GM23338 (cell line): ENCODE measurements at regions not wholly inside any gene's neighbourhood (a gene's known extent, or its start where the extent isn't known, plus 50 kb on each side); places are given as distances from the start of the nearest gene placed in this dataset.

ENCODE experiments used
- ATAC-seq: fragments of 200-7000 bp; cut with Tn5 transposase; 3 replicates; pipeline ENCODE4 v1.9.1; 2020
- DNase-seq: peaks from one replicate; pipeline ENCODE4 v3.0.0-alpha.2; 2015; ENCODE audit warnings: low spot score
- H2AFZ ChIP-seq: fragments of 200-600 bp; sonication (generic); 2 replicates; pipeline ENCODE4 v1.8.0; 2016; ENCODE audit warnings: antibody characterized with exemption, mild to moderate bottlenecking, moderate library complexity
- H3F3A ChIP-seq: fragments of 200-600 bp; sonication (generic); replicated peaks from 2 replicates; pipeline ENCODE4 v1.8.0; 2017; ENCODE audit warnings: antibody characterized with exemption, mixed run types, low read depth
- H3K27ac ChIP-seq: fragments of 200-600 bp; sonication (generic); 2 replicates; pipeline ENCODE4 v1.6.1; 2016; ENCODE audit warnings: low read depth
- H3K27me3 ChIP-seq: fragments of 200-600 bp; sonication (generic); 2 replicates; pipeline ENCODE4 v1.8.0; 2016; ENCODE audit warnings: mild to moderate bottlenecking, mixed run types, moderate library complexity; ENCODE audit not compliant: insufficient read depth
- H3K36me3 ChIP-seq: fragments of 200-600 bp; sonication (generic); 2 replicates; pipeline ENCODE4 v1.8.0; 2016; ENCODE audit warnings: mild to moderate bottlenecking; ENCODE audit not compliant: insufficient read depth
- H3K4me1 ChIP-seq: fragments of 200-600 bp; sonication (generic); 2 replicates; pipeline ENCODE4 v1.8.0; 2016; ENCODE audit warnings: mild to moderate bottlenecking, moderate library complexity; ENCODE audit not compliant: insufficient read depth
- H3K4me2 ChIP-seq: fragments of 200-600 bp; sonication (generic); 2 replicates; pipeline ENCODE4 v1.7.1; 2017; ENCODE audit warnings: mixed run types
- H3K4me3 ChIP-seq: fragments of 200-600 bp; sonication (generic); 2 replicates; pipeline ENCODE4 v1.6.1; 2016; ENCODE audit warnings: mixed run types
- H3K79me2 ChIP-seq: fragments of 200-600 bp; sonication (generic); replicated peaks from 2 replicates; pipeline ENCODE4 v1.8.0; 2017; ENCODE audit warnings: mild to moderate bottlenecking; ENCODE audit not compliant: insufficient read depth
- H3K9me2 ChIP-seq: fragments of 200-600 bp; sonication (generic); 2 replicates; pipeline ENCODE4 v1.8.0; 2017; ENCODE audit not compliant: insufficient read depth
- H4K20me1 ChIP-seq: fragments of 200-600 bp; sonication (generic); replicated peaks from 2 replicates; pipeline ENCODE4 v1.8.0; 2017; ENCODE audit warnings: mild to moderate bottlenecking; ENCODE audit not compliant: insufficient read depth
- H3K27ac Mint-ChIP-seq: 2 replicates; pipeline ENCODE4 v1.8.0; 2020; ENCODE audit warnings: inconsistent platforms, mild to moderate bottlenecking, moderate library complexity, mixed read lengths
- H3K27me3 Mint-ChIP-seq: 3 replicates; pipeline ENCODE4 v1.8.0; 2022; ENCODE audit warnings: low read depth, mild to moderate bottlenecking, moderate library complexity, mixed read lengths, inconsistent platforms; ENCODE audit not compliant: insufficient read depth, poor library complexity
- H3K36me3 Mint-ChIP-seq: 3 replicates; pipeline ENCODE4 v1.8.0; 2021; ENCODE audit warnings: low read depth, mild to moderate bottlenecking, inconsistent platforms, moderate library complexity, mixed read lengths
- H3K4me1 Mint-ChIP-seq: 3 replicates; pipeline ENCODE4 v1.8.0; 2020; ENCODE audit warnings: mild to moderate bottlenecking, inconsistent platforms, mixed read lengths
- H3K4me3 Mint-ChIP-seq: 3 replicates; pipeline ENCODE4 v1.8.0; 2021; ENCODE audit warnings: moderate library complexity, mild to moderate bottlenecking, inconsistent platforms, mixed read lengths
- H3K9me3 Mint-ChIP-seq: 3 replicates; pipeline ENCODE4 v1.8.0; 2020; ENCODE audit warnings: moderate library complexity, mild to moderate bottlenecking, inconsistent platforms, mixed read lengths
- CREB1 ChIP-seq: fragments of 250-450 bp; sonication (Bioruptor Pico); IDR thresholded peaks from 2 replicates; pipeline ENCODE4 v1.5.0; 2020; ENCODE audit warnings: low read depth, mild to moderate bottlenecking, moderate library complexity
- CTCF ChIP-seq, 2 experiments: fragments of 200-600 bp in 1 of 2; sonication (generic) in 1 of 2; conservative IDR thresholded peaks; 2 replicates each; pipeline versions ENCODE4 v1.5.1 to v1.6.1; 2016 to 2017; ENCODE audit warnings: antibody characterized with exemption in 2 of 2, low read depth in 2 of 2, mild to moderate bottlenecking in 2 of 2, moderate library complexity in 1 of 2
- EZH2 ChIP-seq: fragments of 200-600 bp; sonication (generic); IDR thresholded peaks from one replicate; pipeline ENCODE4 v1.8.0; 2017; ENCODE audit warnings: antibody characterized with exemption, mild to moderate bottlenecking, low read depth; ENCODE audit not compliant: unreplicated experiment
- EZH2phosphoT487 ChIP-seq: fragments of 200-600 bp; sonication (generic); IDR thresholded peaks from one replicate; pipeline ENCODE4 v1.8.1; 2018; ENCODE audit warnings: antibody characterized with exemption; ENCODE audit not compliant: unreplicated experiment
- JUNB ChIP-seq: IDR thresholded peaks from one replicate; pipeline ENCODE4 v1.6.1; 2016; ENCODE audit warnings: antibody characterized with exemption; ENCODE audit not compliant: unreplicated experiment
- NANOG ChIP-seq: IDR thresholded peaks from 2 replicates; pipeline ENCODE4 v1.6.1; 2016; ENCODE audit warnings: antibody characterized with exemption, borderline replicate concordance
- POLR2AphosphoS5 ChIP-seq: IDR thresholded peaks from 2 replicates; pipeline ENCODE4 v1.6.1; 2016; ENCODE audit warnings: antibody characterized with exemption, low read depth
- STAT1 ChIP-seq: IDR thresholded peaks from one replicate; pipeline ENCODE4 v1.6.1; 2016; ENCODE audit warnings: antibody characterized with exemption; ENCODE audit not compliant: unreplicated experiment
- ZNF114 ChIP-seq: fragments of 250-450 bp; sonication (Bioruptor Pico); IDR thresholded peaks from 2 replicates; pipeline ENCODE4 v1.5.0; 2020; ENCODE audit warnings: mild to moderate bottlenecking, moderate library complexity
- ZNF331 ChIP-seq: fragments of 250-450 bp; sonication (Bioruptor Pico); IDR thresholded peaks from 2 replicates; pipeline ENCODE4 v1.5.0; 2020; ENCODE audit warnings: low read depth, mild to moderate bottlenecking, moderate library complexity
- ZNF462 ChIP-seq: fragments of 250-450 bp; sonication (Bioruptor Pico); IDR thresholded peaks from 2 replicates; pipeline ENCODE4 v1.5.0; 2020; ENCODE audit warnings: mild to moderate bottlenecking, moderate library complexity
- TF ChIP-seq, protein P1 (sequence below): IDR thresholded peaks from 2 replicates; pipeline ENCODE4 v1.6.1; 2016; ENCODE audit warnings: antibody characterized with exemption
- TF ChIP-seq, protein P2 (sequence below): IDR thresholded peaks from one replicate; pipeline ENCODE4 v1.6.1; 2018; ENCODE audit warnings: antibody characterized with exemption; ENCODE audit not compliant: unreplicated experiment

GRCh38 chr9:120312031-120312430 is 267.9 kb downstream of the CDK5RAP2 start:
- Histone ChIP-seq H3K36me3 (peaks cover 6% of the 10 kb centered on the region; the same call in 1 of the 2 replicates), H3K4me2 (no peak overlapping the region), H3K27me3 (no peaks in the 10 kb centered on the region), H2AFZ (no peak overlapping the region), H3K4me1 (peaks cover 24% of the 10 kb centered on the region), H3K4me3 (no peak overlapping the region), H4K20me1 (no peaks in the 10 kb centered on the region), H3K27ac (no peak overlapping the region), H3K9me2 (no peaks in the 10 kb centered on the region), H3F3A (no peaks in the 10 kb centered on the region), H3K79me2 (no peaks in the 10 kb centered on the region)
- H3K36me3 Mint-ChIP-seq = peaks cover 9% of the 10 kb centered on the region; the same call in 1 of the 3 replicates
- TF ChIP-seq, protein P1, sequence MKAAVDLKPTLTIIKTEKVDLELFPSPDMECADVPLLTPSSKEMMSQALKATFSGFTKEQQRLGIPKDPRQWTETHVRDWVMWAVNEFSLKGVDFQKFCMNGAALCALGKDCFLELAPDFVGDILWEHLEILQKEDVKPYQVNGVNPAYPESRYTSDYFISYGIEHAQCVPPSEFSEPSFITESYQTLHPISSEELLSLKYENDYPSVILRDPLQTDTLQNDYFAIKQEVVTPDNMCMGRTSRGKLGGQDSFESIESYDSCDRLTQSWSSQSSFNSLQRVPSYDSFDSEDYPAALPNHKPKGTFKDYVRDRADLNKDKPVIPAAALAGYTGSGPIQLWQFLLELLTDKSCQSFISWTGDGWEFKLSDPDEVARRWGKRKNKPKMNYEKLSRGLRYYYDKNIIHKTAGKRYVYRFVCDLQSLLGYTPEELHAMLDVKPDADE = no peak
- TF ChIP-seq STAT1 (no peak), NANOG (no peak), ZNF462 (no peak), ZNF114 (CRISPR knock-in tag) (no peak), ZNF331 (CRISPR knock-in tag) (no peak), EZH2 (no peak), POLR2AphosphoS5 (no peak), CTCF (conservative IDR thresholded peaks at IDR 0.05; ENCODE audit: low read depth in 2 of 2) (no peak), JUNB (no peak), EZH2phosphoT487 (no peak), CREB1 (CRISPR knock-in tag) (no peak)
- TF ChIP-seq, protein P2, sequence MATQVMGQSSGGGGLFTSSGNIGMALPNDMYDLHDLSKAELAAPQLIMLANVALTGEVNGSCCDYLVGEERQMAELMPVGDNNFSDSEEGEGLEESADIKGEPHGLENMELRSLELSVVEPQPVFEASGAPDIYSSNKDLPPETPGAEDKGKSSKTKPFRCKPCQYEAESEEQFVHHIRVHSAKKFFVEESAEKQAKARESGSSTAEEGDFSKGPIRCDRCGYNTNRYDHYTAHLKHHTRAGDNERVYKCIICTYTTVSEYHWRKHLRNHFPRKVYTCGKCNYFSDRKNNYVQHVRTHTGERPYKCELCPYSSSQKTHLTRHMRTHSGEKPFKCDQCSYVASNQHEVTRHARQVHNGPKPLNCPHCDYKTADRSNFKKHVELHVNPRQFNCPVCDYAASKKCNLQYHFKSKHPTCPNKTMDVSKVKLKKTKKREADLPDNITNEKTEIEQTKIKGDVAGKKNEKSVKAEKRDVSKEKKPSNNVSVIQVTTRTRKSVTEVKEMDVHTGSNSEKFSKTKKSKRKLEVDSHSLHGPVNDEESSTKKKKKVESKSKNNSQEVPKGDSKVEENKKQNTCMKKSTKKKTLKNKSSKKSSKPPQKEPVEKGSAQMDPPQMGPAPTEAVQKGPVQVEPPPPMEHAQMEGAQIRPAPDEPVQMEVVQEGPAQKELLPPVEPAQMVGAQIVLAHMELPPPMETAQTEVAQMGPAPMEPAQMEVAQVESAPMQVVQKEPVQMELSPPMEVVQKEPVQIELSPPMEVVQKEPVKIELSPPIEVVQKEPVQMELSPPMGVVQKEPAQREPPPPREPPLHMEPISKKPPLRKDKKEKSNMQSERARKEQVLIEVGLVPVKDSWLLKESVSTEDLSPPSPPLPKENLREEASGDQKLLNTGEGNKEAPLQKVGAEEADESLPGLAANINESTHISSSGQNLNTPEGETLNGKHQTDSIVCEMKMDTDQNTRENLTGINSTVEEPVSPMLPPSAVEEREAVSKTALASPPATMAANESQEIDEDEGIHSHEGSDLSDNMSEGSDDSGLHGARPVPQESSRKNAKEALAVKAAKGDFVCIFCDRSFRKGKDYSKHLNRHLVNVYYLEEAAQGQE = no peak
- H3K9me3 Mint-ChIP-seq = peaks cover 14% of the 10 kb centered on the region
- H3K27me3 Mint-ChIP-seq = no peaks in the 10 kb centered on the region
- no peak overlapping the region for H3K27ac Mint-ChIP-seq
- DNase-seq (no peak), ATAC-seq (no peak)
- H3K4me3 Mint-ChIP-seq = no peak overlapping the region
- peaks cover 27% of the 10 kb centered on the region for H3K4me1 Mint-ChIP-seq
